ENCODE measurements at regions not wholly inside any gene's neighbourhood (a gene's known extent, or its start where the extent isn't known, plus 50 kb on each side); places are given as distances from the start of the nearest gene placed in this dataset.

GRCh38 chr12:58583940-58584339, 336.4 kb downstream of the LRIG3 start:
- DNase-seq (ENCODE audit: low spot score): no peak

GRCh38 chr12:58584880-58585279, 335.4 kb downstream of the LRIG3 start:
- no peak for DNase-seq (ENCODE audit: low spot score)

GRCh38 chr12:58586762-58587161, 333.5 kb downstream of the LRIG3 start:
- DNase-seq (ENCODE audit: low spot score): no peak

- DNase-seq (ENCODE audit: low spot score): no peak
These were observed 331.5 kb downstream of the LRIG3 start for GRCh38 chr12:58588770-58589169.

- no peak for DNase-seq (ENCODE audit: low spot score)
These were observed 327.7 kb downstream of the LRIG3 start for GRCh38 chr12:58592475-58593207.

- DNase-seq (ENCODE audit: low spot score): no peak
These were observed 326.6 kb downstream of the LRIG3 start for GRCh38 chr12:58593557-58594304.

GRCh38 chr12:58596381-58596780, 323.9 kb downstream of the LRIG3 start:
- no peak for DNase-seq (ENCODE audit: low spot score)

- DNase-seq (ENCODE audit: low spot score): no peak
These were observed 318.8 kb downstream of the LRIG3 start for GRCh38 chr12:58601529-58601928.

- no peak for DNase-seq (ENCODE audit: low spot score)
These were observed 318.1 kb downstream of the LRIG3 start for GRCh38 chr12:58602179-58602578.

- no peak for DNase-seq (ENCODE audit: low spot score)
These were observed 317.6 kb downstream of the LRIG3 start for GRCh38 chr12:58602736-58603135.

- no peak for DNase-seq (ENCODE audit: low spot score)
These were observed 312.5 kb downstream of the LRIG3 start for GRCh38 chr12:58607805-58608204.

GRCh38 chr12:58608711-58609110, 311.6 kb downstream of the LRIG3 start:
- DNase-seq (ENCODE audit: low spot score): no peak

GRCh38 chr12:58615047-58615446, 305.3 kb downstream of the LRIG3 start:
- no peak for DNase-seq (ENCODE audit: low spot score)

GRCh38 chr12:58615576-58615975, 304.7 kb downstream of the LRIG3 start:
- DNase-seq (ENCODE audit: low spot score): no peak

- DNase-seq (ENCODE audit: low spot score): no peak
These were observed 303.7 kb downstream of the LRIG3 start for GRCh38 chr12:58616618-58617017.

- no peak for DNase-seq (ENCODE audit: low spot score)
These were observed 299.2 kb downstream of the LRIG3 start for GRCh38 chr12:58621126-58621525.

GRCh38 chr12:58629376-58629775, 290.9 kb downstream of the LRIG3 start:
- DNase-seq (ENCODE audit: low spot score): no peak

GRCh38 chr12:58633479-58633878, 286.8 kb downstream of the LRIG3 start:
- no peak for DNase-seq (ENCODE audit: low spot score)

- no peak for DNase-seq (ENCODE audit: low spot score)
These were observed 280.9 kb downstream of the LRIG3 start for GRCh38 chr12:58639318-58639934.

GRCh38 chr12:58640314-58640713, 280.0 kb downstream of the LRIG3 start:
- DNase-seq (ENCODE audit: low spot score): no peak

GRCh38 chr12:58645946-58646345, 274.4 kb downstream of the LRIG3 start:
- DNase-seq (ENCODE audit: low spot score): no peak

- DNase-seq (ENCODE audit: low spot score): no peak
These were observed 272.8 kb downstream of the LRIG3 start for GRCh38 chr12:58647495-58647894.

GRCh38 chr12:58648176-58648575, 272.1 kb downstream of the LRIG3 start:
- no peak for DNase-seq (ENCODE audit: low spot score)
